Occipital lobe (tissue), 1 donor: ENCODE measurements at regions not wholly inside any gene's neighbourhood (a gene's known extent, or its start where the extent isn't known, plus 50 kb on each side); places are given as distances from the start of the nearest gene placed in this dataset.
"Not testable (repeated sequence)": the region's sequence is repeated elsewhere in the genome, so short reads cannot be mapped to it uniquely, and the experiment has no call there.

ENCODE experiments used
- DNase-seq: peaks from one replicate; lab custom pipeline; 2025; lab: John Stamatoyannopoulos, UW

- DNase-seq = no peak
Observed at GRCh38 chr12:127819056-127819455, 447.9 kb upstream of the TMEM132C start.

GRCh38 chr12:127820271-127820670 is 446.7 kb upstream of the TMEM132C start:
- no peak for DNase-seq

- DNase-seq = peak; percentile 34
Observed at GRCh38 chr12:127820846-127821245, 446.1 kb upstream of the TMEM132C start.

- DNase-seq = peak; percentile 69
Observed at GRCh38 chr12:127822809-127823411, 444.1 kb upstream of the TMEM132C start.

- DNase-seq = no peak
Observed at GRCh38 chr12:127823801-127824200, 443.2 kb upstream of the TMEM132C start.

- no peak for DNase-seq
Observed at GRCh38 chr12:127829281-127830064, 437.5 kb upstream of the TMEM132C start.

GRCh38 chr12:127830065-127830460 is 436.9 kb upstream of the TMEM132C start:
- DNase-seq = no peak

- DNase-seq = no peak
Observed at GRCh38 chr12:127830730-127831129, 436.2 kb upstream of the TMEM132C start.

GRCh38 chr12:127832172-127832571 is 434.8 kb upstream of the TMEM132C start:
- DNase-seq = no peak

GRCh38 chr12:127836802-127837201 is 430.2 kb upstream of the TMEM132C start:
- not testable (repeated sequence) for DNase-seq

- DNase-seq = no peak
Observed at GRCh38 chr12:127857661-127858060, 409.3 kb upstream of the TMEM132C start.

GRCh38 chr12:127860536-127860935 is 406.4 kb upstream of the TMEM132C start:
- no peak for DNase-seq

GRCh38 chr12:127861406-127861805 is 405.6 kb upstream of the TMEM132C start:
- no peak for DNase-seq

- DNase-seq = no peak
Observed at GRCh38 chr12:127873306-127873705, 393.7 kb upstream of the TMEM132C start.

- DNase-seq = no peak
Observed at GRCh38 chr12:127881371-127882140, 385.4 kb upstream of the TMEM132C start.

- DNase-seq = no peak
Observed at GRCh38 chr12:127883013-127883412, 384.0 kb upstream of the TMEM132C start.

GRCh38 chr12:127885954-127886750 is 380.8 kb upstream of the TMEM132C start:
- DNase-seq = no peak

- no peak for DNase-seq
Observed at GRCh38 chr12:127886827-127887226, 380.1 kb upstream of the TMEM132C start.

GRCh38 chr12:127888943-127889719 is 377.8 kb upstream of the TMEM132C start:
- DNase-seq = no peak

GRCh38 chr12:127893895-127894609 is 372.9 kb upstream of the TMEM132C start:
- no peak for DNase-seq
